Ectodermal cell (in vitro differentiated cells): ENCODE measurements at regions not wholly inside any gene's neighbourhood (a gene's known extent, or its start where the extent isn't known, plus 50 kb on each side); places are given as distances from the start of the nearest gene placed in this dataset.

Experiments used
- H3K27ac ChIP-seq: 2 replicates; pipeline ENCODE4 v1.7.0; 2013; ENCODE audit warnings: mild to moderate bottlenecking, low read depth, low read length; ENCODE audit not compliant: insufficient read depth, poor library complexity, severe bottlenecking
- H3K27me3 ChIP-seq: 2 replicates; pipeline ENCODE4 v1.7.0; 2013; ENCODE audit warnings: mild to moderate bottlenecking, low read length; ENCODE audit not compliant: insufficient read depth, control insufficient read depth, poor library complexity, severe bottlenecking
- H3K36me3 ChIP-seq: one replicate; pipeline ENCODE4 v1.7.0; 2013; ENCODE audit warnings: low read length; ENCODE audit not compliant: control insufficient read depth, insufficient read depth
- H3K4me1 ChIP-seq: one replicate; pipeline ENCODE4 v1.7.0; 2013; ENCODE audit warnings: low read length; ENCODE audit not compliant: control insufficient read depth, insufficient read depth
- H3K4me3 ChIP-seq: 2 replicates; pipeline ENCODE4 v1.7.0; 2013; ENCODE audit warnings: low read depth, low read length, control low read depth; ENCODE audit not compliant: insufficient read depth
- H3K9me3 ChIP-seq: 2 replicates; pipeline ENCODE4 v1.7.0; 2013; ENCODE audit warnings: mild to moderate bottlenecking, low read length, moderate library complexity; ENCODE audit not compliant: control insufficient read depth
- WGBS, 2 experiments: methylation state at CpG; one replicate each; pipeline ENCODE4 v1.1.7; 2013; ENCODE audit warnings: missing lambda C conversion rate in 2 of 2; 5-methylcytosine and 5-hydroxymethylcytosine counted together

- H3K36me3 ChIP-seq = no peaks in the 10 kb centered on the region
- H3K27me3 ChIP-seq = no peaks in the 10 kb centered on the region
- H3K27ac ChIP-seq = no peak overlapping the region
- WGBS, 2 experiments = 80% methylated on average over 1 of the region's 1 CpG; no CpG with 5 or more reads in 1 of the 2 experiments
- no peaks in the 10 kb centered on the region for H3K4me1 ChIP-seq
- no peaks in the 10 kb centered on the region for H3K9me3 ChIP-seq
- no peak overlapping the region for H3K4me3 ChIP-seq
Observed at GRCh38 chr4:31580843-31581242, 860.7 kb downstream of the PCDH7 start.

- Histone ChIP-seq H3K4me3 (no peak overlapping the region), H3K9me3 (no peaks in the 10 kb centered on the region), H3K4me1 (no peaks in the 10 kb centered on the region), H3K36me3 (no peaks in the 10 kb centered on the region), H3K27ac (no peak overlapping the region), H3K27me3 (no peaks in the 10 kb centered on the region)
- WGBS, 2 experiments = 73% methylated on average over 2 of the region's 2 CpGs; no CpG with 5 or more reads in 1 of the 2 experiments
Observed at GRCh38 chr4:31585503-31585902, 865.3 kb downstream of the PCDH7 start.

GRCh38 chr4:31592293-31592692, 872.1 kb downstream of the PCDH7 start:
- 46 to 48% methylated on average over 2 of the region's 2 CpGs for WGBS, 2 experiments
- Histone ChIP-seq H3K4me3 (no peak overlapping the region), H3K27me3 (no peaks in the 10 kb centered on the region), H3K36me3 (no peaks in the 10 kb centered on the region), H3K9me3 (no peaks in the 10 kb centered on the region), H3K27ac (no peak overlapping the region), H3K4me1 (no peaks in the 10 kb centered on the region)

- Histone ChIP-seq H3K27me3 (no peaks in the 10 kb centered on the region), H3K36me3 (no peaks in the 10 kb centered on the region), H3K4me1 (no peaks in the 10 kb centered on the region), H3K4me3 (no peak overlapping the region), H3K27ac (no peak overlapping the region), H3K9me3 (no peaks in the 10 kb centered on the region)
- WGBS, 2 experiments = 89 to 93% methylated on average over 2 of the region's 2 CpGs
Observed at GRCh38 chr4:31595496-31595895, 875.3 kb downstream of the PCDH7 start.

- Histone ChIP-seq H3K36me3 (no peaks in the 10 kb centered on the region), H3K27ac (no peak overlapping the region), H3K27me3 (no peaks in the 10 kb centered on the region), H3K4me1 (no peaks in the 10 kb centered on the region), H3K4me3 (no peak overlapping the region), H3K9me3 (no peaks in the 10 kb centered on the region)
- WGBS, 2 experiments = 87 to 93% methylated on average over 3 of the region's 3 CpGs
Observed at GRCh38 chr4:31598639-31599038, 878.5 kb downstream of the PCDH7 start.

GRCh38 chr4:31601793-31602192, 881.6 kb downstream of the PCDH7 start:
- Histone ChIP-seq H3K27me3 (no peaks in the 10 kb centered on the region), H3K4me1 (no peaks in the 10 kb centered on the region), H3K4me3 (no peak overlapping the region), H3K36me3 (no peaks in the 10 kb centered on the region), H3K27ac (no peak overlapping the region), H3K9me3 (no peaks in the 10 kb centered on the region)

- no peak overlapping the region for H3K27ac ChIP-seq
- H3K9me3 ChIP-seq = no peaks in the 10 kb centered on the region
- no peaks in the 10 kb centered on the region for H3K27me3 ChIP-seq
- H3K36me3 ChIP-seq = no peaks in the 10 kb centered on the region
- 91 to 98% methylated on average over 7 of the region's 7 CpGs for WGBS, 2 experiments
- H3K4me1 ChIP-seq = no peaks in the 10 kb centered on the region
- H3K4me3 ChIP-seq = no peak overlapping the region
Observed at GRCh38 chr4:31613946-31614623, 893.9 kb downstream of the PCDH7 start.

- Histone ChIP-seq H3K4me3 (no peak overlapping the region), H3K27me3 (no peaks in the 10 kb centered on the region), H3K36me3 (no peaks in the 10 kb centered on the region), H3K4me1 (no peaks in the 10 kb centered on the region), H3K27ac (no peak overlapping the region), H3K9me3 (no peaks in the 10 kb centered on the region)
- WGBS, 2 experiments = 90 to 96% methylated on average over 1 of the region's 1 CpG
Observed at GRCh38 chr4:31617667-31618066, 897.5 kb downstream of the PCDH7 start.

GRCh38 chr4:31620476-31620875, 900.3 kb downstream of the PCDH7 start:
- WGBS, 2 experiments = 75 to 96% methylated on average over 2 of the region's 2 CpGs
- H3K9me3 ChIP-seq = no peaks in the 10 kb centered on the region
- H3K27ac ChIP-seq = no peak overlapping the region
- H3K4me3 ChIP-seq = no peak overlapping the region
- no peaks in the 10 kb centered on the region for H3K4me1 ChIP-seq
- H3K27me3 ChIP-seq = no peaks in the 10 kb centered on the region
- no peaks in the 10 kb centered on the region for H3K36me3 ChIP-seq

GRCh38 chr4:31645236-31645635, 925.1 kb downstream of the PCDH7 start:
- H3K36me3 ChIP-seq = no peaks in the 10 kb centered on the region
- no peaks in the 10 kb centered on the region for H3K9me3 ChIP-seq
- H3K27me3 ChIP-seq = no peaks in the 10 kb centered on the region
- no peak overlapping the region for H3K27ac ChIP-seq
- H3K4me1 ChIP-seq = no peaks in the 10 kb centered on the region
- no peak overlapping the region for H3K4me3 ChIP-seq
- WGBS, 2 experiments = 91 to 97% methylated on average over 4 of the region's 4 CpGs

GRCh38 chr4:31647786-31648185, 927.6 kb downstream of the PCDH7 start:
- no peaks in the 10 kb centered on the region for H3K9me3 ChIP-seq
- WGBS, 2 experiments = 94 to 100% methylated on average over 1 of the region's 1 CpG

More at GRCh38 chr4:31647786-31648185, 927.6 kb downstream of the PCDH7 start:
- Histone ChIP-seq H3K27ac (no peak overlapping the region), H3K4me1 (no peaks in the 10 kb centered on the region), H3K36me3 (no peaks in the 10 kb centered on the region), H3K27me3 (no peaks in the 10 kb centered on the region), H3K4me3 (no peak overlapping the region)
